ENCODE measurements at regions not wholly inside any gene's neighbourhood (a gene's known extent, or its start where the extent isn't known, plus 50 kb on each side); places are given as distances from the start of the nearest gene placed in this dataset.

DNA sequence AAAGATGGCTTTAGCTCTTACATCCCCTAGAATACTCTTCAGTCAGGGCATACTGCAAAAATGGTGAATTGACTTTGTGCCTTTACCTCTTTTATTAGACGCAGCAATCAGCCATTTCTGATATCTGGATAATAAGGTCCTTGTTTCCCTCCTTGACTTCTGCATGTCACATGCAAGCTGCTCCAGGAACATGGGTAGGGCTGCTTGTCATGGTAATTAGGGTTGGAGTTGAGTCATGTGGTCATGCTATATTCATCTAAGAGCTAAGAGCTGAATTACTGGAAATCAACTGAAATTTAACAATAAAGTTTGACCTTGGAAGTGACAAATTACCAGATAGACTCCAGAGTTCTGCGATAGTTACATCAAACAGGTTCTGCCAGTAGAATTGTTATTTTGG is 122.2 kb downstream of the DDX3Y start:
- no peaks in the 10 kb centered on the region for H3K23me2 ChIP-seq (ENCODE audit: low read depth, low read length)
- no peak overlapping the region for H2AK5ac ChIP-seq (ENCODE audit: low read depth, low read length)
- no peak for FAIRE-seq
- no peak overlapping the region for H2BK120ac ChIP-seq (replicated peaks; ENCODE audit: low read depth, low read length)
- no peak overlapping the region for H2BK20ac ChIP-seq (ENCODE audit: low read length)
- H3K4me1 ChIP-seq (replicated peaks in 1 of 4; ENCODE audit: control insufficient read depth in 3 of 4, insufficient read depth in 4 of 4, low read length in 3 of 4) = no peaks in the 10 kb centered on the region
- no peak overlapping the region for H3K4ac ChIP-seq (replicated peaks; ENCODE audit: insufficient read length, low read depth, low read length)
- no peak overlapping the region for H2BK12ac ChIP-seq (ENCODE audit: low read depth, low read length)
- no peak for DNase-seq (ENCODE audit: low read depth in 1 of 2, low spot score in 2 of 2)
- H2AFZ ChIP-seq (ENCODE audit: low read length) = no peak overlapping the region; the same call in 1 of the 2 replicates
- no peak overlapping the region for H4K91ac ChIP-seq (replicated peaks; ENCODE audit: insufficient read length, low read length)
- no peaks in the 10 kb centered on the region for H3K79me2 ChIP-seq (ENCODE audit: control insufficient read depth in 1 of 2, insufficient read depth in 2 of 2, low read length in 2 of 2)
- POLR2A ChIA-PET (ENCODE audit: partially characterized antibody) = no interaction called here
- H3K23ac ChIP-seq (ENCODE audit: insufficient read length) = no peak overlapping the region
- no peak overlapping the region for H3K4me3 ChIP-seq (ENCODE audit: extremely low read depth in 1 of 4, insufficient read depth in 2 of 4, low read depth in 3 of 4, low read length in 4 of 4)
- H3K79me1 ChIP-seq (ENCODE audit: low read depth, low read length) = no peaks in the 10 kb centered on the region
- no peak overlapping the region for H4K8ac ChIP-seq (ENCODE audit: extremely low read depth, insufficient read depth, low read length)
- H2BK15ac ChIP-seq (ENCODE audit: low read length) = no peak overlapping the region
- TF ChIP-seq, protein P1, sequence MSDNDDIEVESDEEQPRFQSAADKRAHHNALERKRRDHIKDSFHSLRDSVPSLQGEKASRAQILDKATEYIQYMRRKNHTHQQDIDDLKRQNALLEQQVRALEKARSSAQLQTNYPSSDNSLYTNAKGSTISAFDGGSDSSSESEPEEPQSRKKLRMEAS (IDR thresholded peaks at IDR 0.05) = no peak
- TF ChIP-seq SIRT6 (IDR thresholded peaks at IDR 0.05; ENCODE audit: low read length) (no peak), CTBP2 (IDR thresholded peaks at IDR 0.05; ENCODE audit: borderline replicate concordance, insufficient read depth, insufficient read length, low read length) (no peak), RFX5 (IDR thresholded peaks at IDR 0.05; ENCODE audit: borderline replicate concordance, low read depth, low read length) (no peak)
- H4K5ac ChIP-seq (ENCODE audit: insufficient read length, low read depth, low read length) = no peak overlapping the region
- no peak overlapping the region for H2BK5ac ChIP-seq (ENCODE audit: low read depth, low read length)
- no peak overlapping the region for H3K56ac ChIP-seq (replicated peaks; ENCODE audit: insufficient read length, low read depth, low read length)
- CTCF ChIA-PET (ENCODE audit: partially characterized antibody) = no interaction called here
- H3K18ac ChIP-seq (ENCODE audit: extremely low read depth, low read length) = no peak overlapping the region
- no peak overlapping the region for H3K27ac ChIP-seq (ENCODE audit: low read depth, low read length)
- H3K27me3 ChIP-seq (replicated peaks in 1 of 4; ENCODE audit: control insufficient read depth in 3 of 4, extremely low read depth in 1 of 4, insufficient read depth in 3 of 4, low read length in 3 of 4) = no peaks in the 10 kb centered on the region
- no peaks in the 10 kb centered on the region for H4K20me1 ChIP-seq (replicated peaks in 1 of 2; ENCODE audit: control insufficient read depth in 1 of 2, insufficient read depth in 2 of 2, low read length in 2 of 2)
- H3K14ac ChIP-seq (ENCODE audit: insufficient read length) = no peak overlapping the region
- WGBS, 2 experiments (ENCODE audit: extremely low coverage in 1 of 2, insufficient coverage in 1 of 2, insufficient read length in 1 of 2, insufficient replicate concordance in 2 of 2, low coverage in 1 of 2, low lambda C conversion rate in 2 of 2, missing lambda C conversion rate in 1 of 2) = 95% methylated on average over 2 of the region's 2 CpGs; no CpG with 5 or more reads in 1 of the 2 experiments
- no peaks in the 10 kb centered on the region for H3K9me3 ChIP-seq (ENCODE audit: insufficient read depth in 2 of 2, low read depth in 1 of 2, low read length in 1 of 2)
- H3K9ac ChIP-seq (replicated peaks in 1 of 4; ENCODE audit: extremely low read depth in 1 of 4, low read depth in 3 of 4, low read length in 3 of 4) = no peak overlapping the region
- H3K36me3 ChIP-seq (ENCODE audit: control insufficient read depth in 2 of 4, insufficient read depth in 4 of 4, low read length in 3 of 4) = no peaks in the 10 kb centered on the region
- H3K4me2 ChIP-seq (ENCODE audit: insufficient read depth in 1 of 2, low read depth in 2 of 2, low read length in 2 of 2) = no peak overlapping the region
